Neural cell (in vitro differentiated cells): ENCODE measurements at regions not wholly inside any gene's neighbourhood (a gene's known extent, or its start where the extent isn't known, plus 50 kb on each side); places are given as distances from the start of the nearest gene placed in this dataset.

Experiments
- H2AFZ ChIP-seq: fragments of 200-600, 300-800 bp; sonication (generic), shearing (Covaris generic); 2 replicates; pipeline ENCODE4 v1.6.0; 2014; ENCODE audit warnings: low read depth, mild to moderate bottlenecking, antibody characterized with exemption, low read length, moderate library complexity
- H3F3A ChIP-seq: fragments of 200-600 bp; shearing (Covaris generic); 2 replicates; pipeline ENCODE4 v1.6.1; 2016; ENCODE audit warnings: mild to moderate bottlenecking, moderate library complexity, mixed read lengths, antibody characterized with exemption, low read length; ENCODE audit not compliant: insufficient read depth, poor library complexity, severe bottlenecking
- H3K27ac ChIP-seq: fragments of 200-600, 300-800 bp; sonication (generic), shearing (Covaris generic); 2 replicates; pipeline ENCODE4 v1.5.1; 2014; ENCODE audit warnings: mild to moderate bottlenecking, low read length, moderate library complexity
- H3K27me3 ChIP-seq: fragments of 300-800, 200-600 bp; sonication (generic), shearing (Covaris generic); 2 replicates; pipeline ENCODE4 v1.6.0; 2014; ENCODE audit warnings: mild to moderate bottlenecking, low read depth, low read length, moderate library complexity; ENCODE audit not compliant: insufficient read depth
- H3K36me3 ChIP-seq: fragments of 300-800, 200-600 bp; sonication (generic), shearing (Covaris generic); 2 replicates; pipeline ENCODE4 v1.5.1; 2014; ENCODE audit warnings: mild to moderate bottlenecking, antibody characterized with exemption, low read length, moderate library complexity; ENCODE audit not compliant: insufficient read depth
- H3K4me2 ChIP-seq: fragments of 300-800, 200-600 bp; sonication (generic), shearing (Covaris generic); 2 replicates; pipeline ENCODE4 v1.6.0; 2014; ENCODE audit warnings: mild to moderate bottlenecking, low read length
- H3K4me3 ChIP-seq: fragments of 300-800, 200-600 bp; sonication (generic), shearing (Covaris generic); 2 replicates; pipeline ENCODE4 v1.5.1; 2014; ENCODE audit warnings: mild to moderate bottlenecking, low read length, moderate library complexity
- H3K79me2 ChIP-seq: fragments of 200-600 bp; shearing (Covaris generic); replicated peaks from 2 replicates; pipeline ENCODE4 v1.6.0; 2014; ENCODE audit warnings: mild to moderate bottlenecking, low read length, moderate library complexity; ENCODE audit not compliant: insufficient read depth
- H3K9ac ChIP-seq: fragments of 300-800, 200-600 bp; sonication (generic), shearing (Covaris generic); 2 replicates; pipeline ENCODE4 v1.6.1; 2016; ENCODE audit warnings: mild to moderate bottlenecking, low read length, mixed read lengths
- H3K9me2 ChIP-seq: fragments of 200-600 bp; shearing (Covaris generic); 2 replicates; pipeline ENCODE4 v1.6.1; 2016; ENCODE audit warnings: mild to moderate bottlenecking, low read length, mixed read lengths; ENCODE audit not compliant: insufficient read depth
- H3K9me3 ChIP-seq: fragments of 200-600, 300-800 bp; sonication (generic), shearing (Covaris generic); 2 replicates; pipeline ENCODE4 v1.6.1; 2016; ENCODE audit warnings: mild to moderate bottlenecking, mixed run types, low read length, moderate library complexity, mixed read lengths
- H4K20me1 ChIP-seq: fragments of 200-600 bp; shearing (Covaris generic); 2 replicates; pipeline ENCODE4 v1.6.1; 2016; ENCODE audit warnings: mild to moderate bottlenecking, mixed run types; ENCODE audit not compliant: insufficient read depth
- EP300 ChIP-seq: fragments of 450-650 bp; conservative IDR thresholded peaks from 2 replicates; pipeline ENCODE4 v1.6.1; 2014; ENCODE audit warnings: antibody characterized with exemption, mild to moderate bottlenecking, moderate library complexity; ENCODE audit not compliant: poor library complexity, severe bottlenecking
- EZH2 ChIP-seq: fragments of 200-600, 300-800 bp; shearing (Covaris generic), sonication (generic); IDR thresholded peaks from 2 replicates; pipeline ENCODE4 v1.6.1; 2014; ENCODE audit warnings: antibody characterized with exemption, low read length, borderline replicate concordance, mild to moderate bottlenecking; ENCODE audit not compliant: insufficient read depth, poor library complexity, severe bottlenecking
- MXI1 ChIP-seq: fragments of 450-650 bp; conservative IDR thresholded peaks from 2 replicates; pipeline ENCODE4 v1.6.1; 2014; ENCODE audit warnings: antibody characterized with exemption, mild to moderate bottlenecking; ENCODE audit not compliant: poor library complexity, severe bottlenecking
- POLR2AphosphoS5 ChIP-seq: IDR thresholded peaks from 2 replicates; pipeline ENCODE4 v1.6.1; 2012
- RAD21 ChIP-seq: fragments of 450-650 bp; conservative IDR thresholded peaks from 2 replicates; pipeline ENCODE4 v1.6.1; 2014; ENCODE audit warnings: antibody characterized with exemption, mild to moderate bottlenecking, moderate library complexity
- SMC3 ChIP-seq: fragments of 450-650 bp; conservative IDR thresholded peaks from 2 replicates; pipeline ENCODE4 v1.6.1; 2014; ENCODE audit warnings: antibody characterized with exemption, mild to moderate bottlenecking, moderate library complexity; ENCODE audit not compliant: poor library complexity
- TAF1 ChIP-seq: IDR thresholded peaks from 2 replicates; pipeline ENCODE4 v1.6.1; 2012; ENCODE audit warnings: low read depth
- TF ChIP-seq, protein P1 (sequence below): fragments of 450-650 bp; IDR thresholded peaks from 2 replicates; pipeline ENCODE4 v1.5.1; 2014; ENCODE audit warnings: antibody characterized with exemption, mild to moderate bottlenecking, moderate library complexity; ENCODE audit not compliant: poor library complexity, severe bottlenecking
- TF ChIP-seq, protein P2 (sequence below): IDR thresholded peaks from 2 replicates; pipeline ENCODE4 v1.6.1; 2012; ENCODE audit warnings: borderline replicate concordance

DNA sequence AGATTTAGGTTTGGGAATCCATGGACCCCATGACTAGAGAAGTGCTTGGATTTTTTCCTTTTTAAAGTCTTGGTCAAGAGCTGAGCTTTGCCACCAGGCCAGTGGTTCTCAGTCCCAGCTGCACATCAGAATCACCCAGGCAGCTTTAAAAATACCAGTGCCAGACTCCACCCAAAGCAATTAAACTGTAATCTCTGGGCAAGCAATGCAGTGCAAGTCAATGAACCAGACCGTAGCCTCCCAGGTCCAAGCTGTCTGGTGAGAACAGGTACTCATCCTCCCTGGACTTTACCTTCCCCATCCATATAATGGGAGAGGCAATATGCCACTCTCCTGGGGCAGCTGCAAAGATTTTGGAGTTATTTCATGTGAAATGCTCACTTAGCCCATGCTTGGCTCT, 223.1 kb upstream of the CDH5 start:
- no peaks in the 10 kb centered on the region for H3K79me2 ChIP-seq

DNA sequence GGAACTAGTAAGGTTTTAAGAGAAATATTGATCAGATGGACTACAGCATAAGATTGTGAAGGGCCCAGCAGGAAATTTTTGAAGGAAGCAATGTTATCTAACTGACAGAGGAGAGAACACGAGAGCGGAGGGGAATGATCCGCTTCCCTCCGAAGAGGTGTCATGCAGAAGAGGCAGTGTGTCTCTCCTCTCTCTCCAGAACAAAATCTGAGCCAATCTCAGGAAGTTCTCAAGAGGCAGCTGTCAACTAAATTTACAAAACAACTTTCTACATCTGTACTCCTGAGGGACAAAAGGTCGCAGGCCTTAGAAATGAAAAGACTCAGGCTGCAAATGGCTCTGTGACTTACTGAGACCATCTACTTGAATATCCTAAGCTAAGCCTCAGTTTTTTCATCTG, 224.6 kb upstream of the CDH5 start:
- no peaks in the 10 kb centered on the region for H3F3A ChIP-seq

More for the DNA sequence above, 223.1 kb upstream of the CDH5 start:
- Histone ChIP-seq H3K9me2 (no peaks in the 10 kb centered on the region), H3K4me3 (no peak overlapping the region), H3K9ac (no peak overlapping the region), H3K27ac (no peak overlapping the region), H2AFZ (no peak overlapping the region), H3K4me2 (no peak overlapping the region), H3K9me3 (no peaks in the 10 kb centered on the region), H3K36me3 (no peaks in the 10 kb centered on the region), H3F3A (no peaks in the 10 kb centered on the region), H4K20me1 (no peaks in the 10 kb centered on the region), H3K27me3 (no peaks in the 10 kb centered on the region)
- TF ChIP-seq SMC3 (no peak), RAD21 (no peak), EP300 (no peak), MXI1 (no peak), POLR2AphosphoS5 (no peak), EZH2 (no peak), TAF1 (no peak)
- TF ChIP-seq, protein P1, sequence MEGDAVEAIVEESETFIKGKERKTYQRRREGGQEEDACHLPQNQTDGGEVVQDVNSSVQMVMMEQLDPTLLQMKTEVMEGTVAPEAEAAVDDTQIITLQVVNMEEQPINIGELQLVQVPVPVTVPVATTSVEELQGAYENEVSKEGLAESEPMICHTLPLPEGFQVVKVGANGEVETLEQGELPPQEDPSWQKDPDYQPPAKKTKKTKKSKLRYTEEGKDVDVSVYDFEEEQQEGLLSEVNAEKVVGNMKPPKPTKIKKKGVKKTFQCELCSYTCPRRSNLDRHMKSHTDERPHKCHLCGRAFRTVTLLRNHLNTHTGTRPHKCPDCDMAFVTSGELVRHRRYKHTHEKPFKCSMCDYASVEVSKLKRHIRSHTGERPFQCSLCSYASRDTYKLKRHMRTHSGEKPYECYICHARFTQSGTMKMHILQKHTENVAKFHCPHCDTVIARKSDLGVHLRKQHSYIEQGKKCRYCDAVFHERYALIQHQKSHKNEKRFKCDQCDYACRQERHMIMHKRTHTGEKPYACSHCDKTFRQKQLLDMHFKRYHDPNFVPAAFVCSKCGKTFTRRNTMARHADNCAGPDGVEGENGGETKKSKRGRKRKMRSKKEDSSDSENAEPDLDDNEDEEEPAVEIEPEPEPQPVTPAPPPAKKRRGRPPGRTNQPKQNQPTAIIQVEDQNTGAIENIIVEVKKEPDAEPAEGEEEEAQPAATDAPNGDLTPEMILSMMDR, result no peak
- TF ChIP-seq, protein P2, sequence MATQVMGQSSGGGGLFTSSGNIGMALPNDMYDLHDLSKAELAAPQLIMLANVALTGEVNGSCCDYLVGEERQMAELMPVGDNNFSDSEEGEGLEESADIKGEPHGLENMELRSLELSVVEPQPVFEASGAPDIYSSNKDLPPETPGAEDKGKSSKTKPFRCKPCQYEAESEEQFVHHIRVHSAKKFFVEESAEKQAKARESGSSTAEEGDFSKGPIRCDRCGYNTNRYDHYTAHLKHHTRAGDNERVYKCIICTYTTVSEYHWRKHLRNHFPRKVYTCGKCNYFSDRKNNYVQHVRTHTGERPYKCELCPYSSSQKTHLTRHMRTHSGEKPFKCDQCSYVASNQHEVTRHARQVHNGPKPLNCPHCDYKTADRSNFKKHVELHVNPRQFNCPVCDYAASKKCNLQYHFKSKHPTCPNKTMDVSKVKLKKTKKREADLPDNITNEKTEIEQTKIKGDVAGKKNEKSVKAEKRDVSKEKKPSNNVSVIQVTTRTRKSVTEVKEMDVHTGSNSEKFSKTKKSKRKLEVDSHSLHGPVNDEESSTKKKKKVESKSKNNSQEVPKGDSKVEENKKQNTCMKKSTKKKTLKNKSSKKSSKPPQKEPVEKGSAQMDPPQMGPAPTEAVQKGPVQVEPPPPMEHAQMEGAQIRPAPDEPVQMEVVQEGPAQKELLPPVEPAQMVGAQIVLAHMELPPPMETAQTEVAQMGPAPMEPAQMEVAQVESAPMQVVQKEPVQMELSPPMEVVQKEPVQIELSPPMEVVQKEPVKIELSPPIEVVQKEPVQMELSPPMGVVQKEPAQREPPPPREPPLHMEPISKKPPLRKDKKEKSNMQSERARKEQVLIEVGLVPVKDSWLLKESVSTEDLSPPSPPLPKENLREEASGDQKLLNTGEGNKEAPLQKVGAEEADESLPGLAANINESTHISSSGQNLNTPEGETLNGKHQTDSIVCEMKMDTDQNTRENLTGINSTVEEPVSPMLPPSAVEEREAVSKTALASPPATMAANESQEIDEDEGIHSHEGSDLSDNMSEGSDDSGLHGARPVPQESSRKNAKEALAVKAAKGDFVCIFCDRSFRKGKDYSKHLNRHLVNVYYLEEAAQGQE, result no peak

More for the DNA sequence above, 224.6 kb upstream of the CDH5 start:
- Histone ChIP-seq H3K9me3 (no peaks in the 10 kb centered on the region), H3K36me3 (no peaks in the 10 kb centered on the region), H3K79me2 (no peaks in the 10 kb centered on the region), H3K4me3 (no peak overlapping the region), H3K9me2 (no peaks in the 10 kb centered on the region), H4K20me1 (no peaks in the 10 kb centered on the region), H2AFZ (no peak overlapping the region), H3K27ac (no peak overlapping the region), H3K27me3 (no peaks in the 10 kb centered on the region), H3K4me2 (no peak overlapping the region), H3K9ac (no peak overlapping the region)
- TF ChIP-seq EP300, result no peak
- TF ChIP-seq MXI1, result no peak
- TF ChIP-seq RAD21, result no peak
- no peak for TF ChIP-seq SMC3
- TF ChIP-seq EZH2, result no peak
- TF ChIP-seq, protein P2, result no peak
- no peak for TF ChIP-seq POLR2AphosphoS5
- TF ChIP-seq TAF1, result no peak
- TF ChIP-seq, protein P1, result no peak
